ENCODE measurements at regions not wholly inside any gene's neighbourhood (a gene's known extent, or its start where the extent isn't known, plus 50 kb on each side); places are given as distances from the start of the nearest gene placed in this dataset.

- TF ChIP-seq CTCF (IDR thresholded peaks at IDR 0.05 in 4 of 5, conservative IDR thresholded peaks at IDR 0.05 in 1 of 5) = no peak
- no peak for TF ChIP-seq POLR2A (IDR thresholded peaks at IDR 0.05)
These were observed 95.1 kb downstream of the C13orf42 start for GRCh38 chr13:51015973-51016372.
